ENCODE measurements at regions not wholly inside any gene's neighbourhood (a gene's known extent, or its start where the extent isn't known, plus 50 kb on each side); places are given as distances from the start of the nearest gene placed in this dataset.

DNA sequence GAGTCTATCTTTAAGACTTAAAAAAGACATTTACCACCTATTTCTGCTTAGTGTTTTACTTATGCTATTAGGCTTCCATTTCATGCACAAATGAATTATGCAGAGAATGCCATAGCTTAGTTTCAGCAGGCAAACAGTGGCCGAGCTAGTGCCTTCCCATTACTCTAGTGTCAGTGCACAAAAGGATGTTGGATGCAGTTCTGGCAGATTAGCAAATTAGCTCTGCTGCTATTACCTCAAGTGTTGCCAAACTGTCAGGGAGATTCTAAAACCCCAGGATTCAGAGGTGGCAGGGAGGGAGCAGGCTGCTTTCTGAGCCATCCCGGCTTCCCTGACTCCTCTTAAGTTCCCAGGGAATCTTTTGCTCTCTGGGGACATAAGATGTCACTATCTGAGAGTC is 209.4 kb upstream of the NCAM1 start:
- no peak for DNase-seq (ENCODE audit: low spot score)

GRCh38 chr11:112752563-112752962 is 208.7 kb upstream of the NCAM1 start:
- DNase-seq (ENCODE audit: low spot score) = no peak

- no peak for DNase-seq (ENCODE audit: low spot score)
Observed at GRCh38 chr11:112753706-112754105, 207.5 kb upstream of the NCAM1 start.

- no peak for DNase-seq (ENCODE audit: low spot score)
Observed at GRCh38 chr11:112759418-112759817, 201.8 kb upstream of the NCAM1 start.

DNA sequence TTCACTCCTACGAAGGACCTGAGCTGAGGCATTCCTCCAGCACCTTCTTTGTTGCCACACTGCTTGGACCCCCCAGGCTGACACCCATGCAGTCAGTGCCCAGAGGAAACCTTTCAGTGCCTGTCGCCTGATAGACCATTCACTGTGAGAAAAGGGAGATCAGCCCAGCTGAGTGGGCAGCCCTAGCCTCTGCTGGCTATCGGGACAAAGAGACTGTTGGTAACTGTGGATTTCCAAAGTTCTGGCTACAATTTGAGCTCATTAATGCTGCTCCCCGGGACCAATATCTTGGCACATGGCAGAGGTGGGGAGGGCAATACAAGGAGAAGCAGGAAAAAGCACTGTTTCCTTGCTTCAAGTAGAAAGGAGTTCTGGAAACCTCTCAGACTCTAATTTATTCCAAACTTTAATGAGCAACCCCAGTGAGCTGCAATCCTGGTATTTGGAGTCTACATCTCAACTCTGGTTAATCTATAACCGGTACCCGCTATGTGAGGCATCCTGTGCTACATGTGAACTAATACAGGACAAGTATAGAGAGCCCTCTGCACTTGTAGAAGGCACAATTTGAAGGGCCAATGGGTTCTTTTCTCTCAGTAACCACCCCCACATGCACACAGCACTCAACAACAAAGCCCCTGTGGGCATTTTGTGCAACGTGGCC is 200.7 kb upstream of the NCAM1 start:
- DNase-seq (ENCODE audit: low spot score) = no peak

- no peak for DNase-seq (ENCODE audit: low spot score)
Observed at GRCh38 chr11:112761911-112762706, 199.1 kb upstream of the NCAM1 start.

- DNase-seq (ENCODE audit: low spot score) = no peak
Observed at GRCh38 chr11:112762707-112763090, 198.5 kb upstream of the NCAM1 start.

DNA sequence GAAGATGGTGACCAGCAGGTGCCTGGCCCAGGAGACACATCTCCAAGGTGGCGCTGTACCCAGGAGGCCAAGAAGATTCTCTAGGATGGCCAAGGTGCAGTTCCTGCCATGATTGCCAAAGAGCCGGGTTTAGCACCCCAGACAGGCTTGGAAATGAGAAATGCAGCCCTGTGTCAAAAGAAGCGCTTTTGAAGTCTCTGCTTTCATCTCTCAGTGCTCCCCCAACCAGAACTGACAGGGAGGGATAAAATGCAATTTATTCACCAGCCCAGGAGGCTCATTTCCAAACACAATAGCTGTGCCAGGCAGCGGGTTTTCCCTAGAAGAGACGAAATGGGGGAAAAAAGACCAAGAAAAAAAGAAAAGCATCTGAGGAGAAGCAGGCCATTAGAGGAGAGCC is 195.9 kb upstream of the NCAM1 start:
- no peak for DNase-seq (ENCODE audit: low spot score)

GRCh38 chr11:112769170-112769569 is 192.1 kb upstream of the NCAM1 start:
- DNase-seq (ENCODE audit: low spot score) = no peak

DNA sequence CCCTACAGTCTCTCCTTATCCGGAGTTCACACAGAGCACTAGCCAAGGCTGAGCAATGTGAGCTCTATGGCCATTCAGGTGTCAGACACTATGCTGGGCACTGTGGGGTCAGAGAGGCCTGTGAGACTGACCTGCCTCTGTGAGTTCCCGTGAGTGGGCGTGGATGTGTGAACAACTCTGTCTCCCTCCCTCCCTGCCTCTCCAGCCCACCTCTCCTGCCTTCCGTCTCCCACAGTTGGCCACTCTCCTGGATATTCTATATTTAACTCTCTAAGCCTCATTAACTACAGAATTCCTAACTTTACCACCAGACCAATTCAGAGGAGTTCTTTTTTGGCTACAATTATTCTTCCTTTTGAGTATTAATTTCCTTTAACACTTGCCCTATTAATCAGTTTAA is 191.6 kb upstream of the NCAM1 start:
- DNase-seq (ENCODE audit: low spot score) = no peak

GRCh38 chr11:112770033-112770432 is 191.2 kb upstream of the NCAM1 start:
- no peak for DNase-seq (ENCODE audit: low spot score)

GRCh38 chr11:112770487-112770886 is 190.7 kb upstream of the NCAM1 start:
- DNase-seq (ENCODE audit: low spot score) = no peak

GRCh38 chr11:112771851-112772250 is 189.4 kb upstream of the NCAM1 start:
- DNase-seq (ENCODE audit: low spot score) = no peak

GRCh38 chr11:112773264-112773663 is 188.0 kb upstream of the NCAM1 start:
- DNase-seq (ENCODE audit: low spot score) = no peak

- DNase-seq (ENCODE audit: low spot score) = no peak
Observed at GRCh38 chr11:112776834-112777233, 184.4 kb upstream of the NCAM1 start.

DNA sequence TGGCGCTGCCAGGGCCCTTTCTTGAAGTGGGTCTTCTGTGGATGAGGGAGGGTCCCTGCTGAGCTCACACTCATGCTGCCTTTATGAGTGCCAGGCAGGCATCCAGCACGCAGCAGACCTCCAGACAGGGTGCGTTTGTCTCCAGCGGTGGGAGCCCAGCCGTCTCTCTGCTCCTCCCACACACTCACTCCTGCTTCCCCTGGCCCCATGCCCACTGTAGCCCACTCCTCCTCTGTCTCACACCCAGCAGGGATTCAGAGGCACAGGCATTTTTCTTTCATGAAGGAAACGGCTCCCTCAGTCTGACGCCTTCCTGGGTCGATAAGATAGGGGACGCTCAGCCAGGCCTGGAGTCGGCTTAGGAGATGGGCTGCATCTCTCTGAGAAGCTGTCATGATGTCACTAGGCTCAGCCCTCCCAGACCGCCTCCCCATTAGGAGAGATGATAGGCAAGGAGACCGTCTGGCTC is 183.9 kb upstream of the NCAM1 start:
- no peak for DNase-seq (ENCODE audit: low spot score)

- no peak for DNase-seq (ENCODE audit: low spot score)
Observed at GRCh38 chr11:112778091-112778876, 182.9 kb upstream of the NCAM1 start.

DNA sequence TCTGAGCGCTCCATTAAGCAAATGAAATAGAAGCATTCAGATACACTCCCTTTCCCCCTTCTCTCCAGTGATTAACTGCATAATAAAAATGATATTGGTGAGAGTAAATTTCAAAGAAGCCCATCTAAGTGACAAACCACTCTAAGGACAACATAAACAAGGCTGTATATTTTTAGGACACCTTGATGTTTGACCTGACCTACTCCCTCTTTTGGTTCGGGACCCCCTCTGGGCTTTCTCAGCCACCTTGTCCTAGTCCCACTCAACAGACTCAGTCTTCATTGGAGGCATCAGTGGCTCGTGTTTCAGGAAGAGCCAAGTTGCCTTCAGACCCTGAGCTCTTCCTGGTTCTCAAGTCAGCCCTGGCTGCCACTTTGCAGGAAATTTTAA is 182.3 kb upstream of the NCAM1 start:
- no peak for DNase-seq (ENCODE audit: low spot score)

DNA sequence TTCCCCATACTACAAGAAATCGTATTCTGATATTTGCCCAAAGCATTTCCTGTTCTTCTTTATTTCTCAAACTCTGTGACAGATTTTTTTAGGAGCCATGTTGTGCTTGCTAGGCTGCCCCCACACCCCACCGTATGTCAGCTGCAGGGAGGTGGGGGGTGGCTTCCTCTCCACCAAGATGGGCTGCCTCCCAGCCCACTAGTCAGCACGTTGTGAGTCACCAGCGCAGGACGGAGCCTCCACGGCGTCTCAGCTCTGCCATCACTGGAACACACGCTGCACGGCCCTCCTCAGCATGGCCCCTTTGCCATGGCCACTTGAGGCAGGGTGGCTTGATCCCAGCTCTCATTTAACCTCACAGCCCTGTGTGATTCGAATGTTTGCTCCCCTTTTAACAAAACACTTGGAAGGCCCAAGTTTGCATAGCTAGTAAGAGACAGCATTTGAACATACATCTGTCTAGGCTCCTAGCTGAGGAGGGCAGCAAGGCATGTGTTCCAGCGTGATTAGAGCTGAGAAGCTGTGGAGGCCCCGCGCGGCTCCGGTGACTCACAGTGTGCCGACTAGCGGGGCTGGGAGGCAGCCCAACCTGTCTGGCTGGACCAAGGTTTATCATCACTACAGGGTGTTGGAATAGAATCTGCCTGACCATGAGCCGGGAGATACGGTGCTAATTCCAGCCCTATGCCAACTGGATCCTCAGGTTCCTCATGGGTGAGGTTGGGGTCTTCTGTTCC is 180.7 kb upstream of the NCAM1 start:
- DNase-seq (ENCODE audit: low spot score) = no peak

DNA sequence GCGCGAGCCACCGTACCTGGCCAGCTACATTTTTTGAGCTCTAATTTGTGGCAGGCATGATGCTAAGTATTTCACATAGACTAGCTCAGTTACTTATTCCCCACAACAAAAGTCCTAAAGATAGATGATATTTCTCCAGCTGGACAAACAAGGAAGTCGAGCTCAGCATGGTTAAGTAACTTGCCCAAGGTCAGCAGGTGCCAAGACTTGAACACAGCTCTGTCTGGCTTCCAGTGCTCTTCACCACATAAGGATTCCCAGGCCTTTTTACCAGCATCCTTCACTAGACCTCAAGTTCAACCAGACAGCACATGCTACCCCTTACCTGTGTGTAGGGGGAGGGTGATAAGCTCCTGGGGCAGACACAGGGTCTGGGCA is 177.3 kb upstream of the NCAM1 start:
- DNase-seq (ENCODE audit: low spot score) = no peak

DNA sequence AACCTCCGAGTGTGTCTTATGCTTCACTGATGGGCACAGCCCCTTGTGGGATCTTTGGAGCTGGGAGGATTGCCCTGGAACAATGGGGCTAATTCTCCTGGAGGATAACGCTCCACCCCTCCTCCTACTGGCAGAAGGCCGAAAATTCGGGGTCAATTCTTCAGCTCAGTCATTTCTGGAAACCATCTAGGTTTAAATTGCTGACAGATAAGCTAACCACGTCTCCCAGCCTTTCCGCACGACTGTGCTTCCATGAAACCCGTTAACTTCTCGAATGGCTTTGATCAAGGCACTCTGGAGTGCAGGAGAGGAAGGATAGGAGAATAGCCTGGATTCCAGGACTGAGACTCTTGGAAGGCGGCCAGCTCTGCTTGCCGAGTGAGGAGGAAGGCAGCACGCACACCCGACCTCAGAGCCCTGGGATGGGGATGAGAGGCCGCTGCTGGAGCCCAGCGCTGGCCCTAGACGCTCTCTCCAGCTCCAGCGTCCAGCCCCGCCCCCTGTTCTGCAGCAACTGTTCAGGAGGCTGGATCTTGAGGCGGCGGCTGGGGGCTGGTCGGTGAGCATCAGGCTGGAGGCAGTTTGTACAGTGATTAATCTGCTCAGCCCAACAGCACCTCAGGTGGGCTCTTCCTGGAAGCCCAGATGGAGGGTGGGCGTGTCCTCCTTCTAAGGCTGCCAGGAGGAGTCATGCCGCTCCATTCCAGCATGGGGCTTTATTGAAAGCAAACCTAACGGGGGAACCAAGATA is 176.7 kb upstream of the NCAM1 start:
- DNase-seq (ENCODE audit: low spot score) = no peak

DNA sequence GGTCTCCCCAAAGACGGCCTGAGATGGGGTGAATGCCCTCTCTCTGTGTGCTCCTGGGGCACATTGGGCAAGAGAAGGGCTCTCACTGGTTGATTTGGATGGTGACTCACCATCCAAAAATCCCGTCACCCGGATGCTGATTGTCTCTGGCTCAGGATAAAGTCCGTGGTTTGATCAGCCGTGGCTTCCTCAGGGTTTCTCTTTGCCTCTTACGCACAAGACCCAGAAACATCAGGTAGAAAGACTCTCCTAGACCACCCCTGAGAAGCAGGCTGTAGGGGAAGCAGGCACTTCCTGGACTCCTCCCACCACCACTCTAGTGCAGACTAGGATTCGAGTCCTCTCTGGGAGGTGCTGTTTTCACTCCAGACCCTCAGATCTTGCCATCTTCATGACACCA is 176.1 kb upstream of the NCAM1 start:
- no peak for DNase-seq (ENCODE audit: low spot score)

Measured in CD4-positive, alpha-beta T cell treated with Interleukin-6 at 100 ng/mL for 8 hours (primary cell).